HEK293 (cell line): ENCODE measurements at regions not wholly inside any gene's neighbourhood (a gene's known extent, or its start where the extent isn't known, plus 50 kb on each side); places are given as distances from the start of the nearest gene placed in this dataset.

ENCODE experiments used
- CTCF ChIA-PET: fragments of 350-600 bp; formaldehyde crosslinking; extraction: SDS; loops from one replicate; lab custom pipeline; 2021; ENCODE audit warnings: antibody characterized with exemption; lab: Yijun Ruan, JAX
- POLR2A ChIA-PET: fragments of 300-600 bp; formaldehyde crosslinking; extraction: SDS; loops from one replicate; lab custom pipeline; 2020; ENCODE audit warnings: antibody characterized with exemption, inconsistent platforms; lab: Yijun Ruan, JAX
- H3K27ac ChIP-seq: fragments of 200-500 bp; sonication (Bioruptor generic); 2 replicates; pipeline ENCODE4 v1.5.1; 2014; ENCODE audit warnings: low read depth, low read length, control low read depth, inconsistent platforms; ENCODE audit errors: extremely low read depth
- H3K36me3 ChIP-seq, 2 experiments: fragments of 200-500 bp in 1 of 2; sonication (Bioruptor generic) in 1 of 2; 1 replicate in 1 of 2; 2 replicates in 1 of 2; pipeline ENCODE4 v1.5.1; 2014 to 2017; ENCODE audit warnings: inconsistent platforms in 2 of 2, low read length in 2 of 2; ENCODE audit not compliant: control insufficient read depth in 2 of 2, insufficient read depth in 1 of 2
- H3K4me1 ChIP-seq: fragments of 200-500 bp; sonication (Bioruptor generic); 2 replicates; pipeline ENCODE4 v1.5.1; 2014; ENCODE audit warnings: mild to moderate bottlenecking, low read length, inconsistent platforms; ENCODE audit not compliant: control insufficient read depth, insufficient read depth
- H3K4me3 ChIP-seq: 2 replicates; pipeline ENCODE4 v1.5.1; 2011; ENCODE audit warnings: low read depth, mild to moderate bottlenecking, control low read depth, low read length, moderate library complexity
- H3K9me3 ChIP-seq: fragments of 200-500 bp; sonication (Bioruptor generic); 2 replicates; pipeline ENCODE4 v1.5.1; 2014; ENCODE audit warnings: low read depth, low read length, inconsistent platforms; ENCODE audit not compliant: control insufficient read depth, insufficient read depth
- GLI2 ChIP-seq: fragments of 450-650 bp; formaldehyde crosslinking; IDR thresholded peaks from 2 replicates; pipeline ENCODE4; 2017; ENCODE audit warnings: missing biosample characterization, missing genetic modification characterization, low read depth, borderline replicate concordance
- GLIS1 ChIP-seq: fragments of 450-650 bp; formaldehyde crosslinking; IDR thresholded peaks from 2 replicates; pipeline ENCODE4 v1.5.1; 2016; ENCODE audit warnings: missing biosample characterization, missing genetic modification characterization
- KLF8 ChIP-seq: fragments of 450-650 bp; formaldehyde crosslinking; IDR thresholded peaks from 2 replicates; pipeline ENCODE4 v1.5.1; 2016; ENCODE audit warnings: missing biosample characterization, missing genetic modification characterization
- MEIS1 ChIP-seq: sonication (generic); formaldehyde crosslinking; IDR thresholded peaks from 2 replicates; pipeline ENCODE4 v1.8.1; 2022; ENCODE audit warnings: missing genetic modification reagents, mild to moderate bottlenecking, borderline replicate concordance
- PRDM6 ChIP-seq: fragments of 450-650 bp; formaldehyde crosslinking; IDR thresholded peaks from 2 replicates; pipeline ENCODE4 v1.5.1; 2017; ENCODE audit warnings: missing biosample characterization, missing genetic modification characterization
- WT1 ChIP-seq: fragments of 450-650 bp; formaldehyde crosslinking; IDR thresholded peaks from 2 replicates; pipeline ENCODE4 v1.5.1; 2016; ENCODE audit warnings: missing biosample characterization, missing genetic modification characterization
- ZBTB10 ChIP-seq: fragments of 450-650 bp; formaldehyde crosslinking; IDR thresholded peaks from 2 replicates; pipeline ENCODE4 v1.5.1; 2016; ENCODE audit warnings: missing biosample characterization, missing genetic modification characterization
- ZBTB6 ChIP-seq: fragments of 450-650 bp; formaldehyde crosslinking; IDR thresholded peaks from 2 replicates; pipeline ENCODE4 v1.5.1; 2017; ENCODE audit warnings: missing biosample characterization, missing genetic modification characterization
- ZFHX2 ChIP-seq: fragments of 450-650 bp; formaldehyde crosslinking; conservative IDR thresholded peaks from 2 replicates; pipeline ENCODE4 v1.5.1; 2016; ENCODE audit warnings: missing biosample characterization, missing genetic modification characterization
- ZIC2 ChIP-seq: fragments of 450-650 bp; formaldehyde crosslinking; IDR thresholded peaks from 2 replicates; pipeline ENCODE4 v1.5.1; 2016; ENCODE audit warnings: missing biosample characterization, missing genetic modification characterization
- ZNF114 ChIP-seq: fragments of 450-650 bp; formaldehyde crosslinking; IDR thresholded peaks from 2 replicates; pipeline ENCODE4 v1.5.0; 2017; ENCODE audit warnings: missing biosample characterization, missing genetic modification characterization
- ZNF146 ChIP-seq: fragments of 450-650 bp; formaldehyde crosslinking; IDR thresholded peaks from 2 replicates; pipeline ENCODE4 v1.5.1; 2016; ENCODE audit warnings: missing biosample characterization, missing genetic modification characterization
- ZNF169 ChIP-seq: fragments of 450-650 bp; formaldehyde crosslinking; IDR thresholded peaks from 2 replicates; pipeline ENCODE4 v1.5.1; 2016; ENCODE audit warnings: missing biosample characterization, missing genetic modification characterization
- ZNF202 ChIP-seq: fragments of 450-650 bp; formaldehyde crosslinking; IDR thresholded peaks from 2 replicates; pipeline ENCODE4 v1.5.1; 2016; ENCODE audit warnings: missing biosample characterization, missing genetic modification characterization, borderline replicate concordance
- ZNF24 ChIP-seq: fragments of 450-650 bp; formaldehyde crosslinking; IDR thresholded peaks from 2 replicates; pipeline ENCODE4 v1.5.1; 2016; ENCODE audit warnings: missing biosample characterization, missing genetic modification characterization
- ZNF274 ChIP-seq, 2 experiments: fragments of 200-500 bp in 1 of 2; fragments of 450-650 bp in 1 of 2; sonication (Bioruptor generic) in 1 of 2; formaldehyde crosslinking in 1 of 2; IDR thresholded peaks; 2 replicates each; pipeline versions ENCODE4 v1.5.1 to v1.6.1; 2014 to 2016; ENCODE audit warnings: borderline replicate concordance in 1 of 2, inconsistent platforms in 1 of 2, low read length in 1 of 2, missing biosample characterization in 1 of 2, missing genetic modification characterization in 1 of 2
- ZNF48 ChIP-seq: fragments of 450-650 bp; formaldehyde crosslinking; IDR thresholded peaks from 2 replicates; pipeline ENCODE4 v1.5.1; 2016; ENCODE audit warnings: missing biosample characterization, missing genetic modification characterization
- ZNF560 ChIP-seq: fragments of 450-650 bp; formaldehyde crosslinking; IDR thresholded peaks from 2 replicates; pipeline ENCODE4 v1.5.1; 2017; ENCODE audit warnings: missing biosample characterization, missing genetic modification characterization, borderline replicate concordance
- ZNF561 ChIP-seq: fragments of 450-650 bp; IDR thresholded peaks from 2 replicates; pipeline ENCODE4 v1.5.1; 2018; ENCODE audit warnings: missing biosample characterization, missing genetic modification characterization, borderline replicate concordance
- ZNF654 ChIP-seq: fragments of 450-650 bp; formaldehyde crosslinking; IDR thresholded peaks from 2 replicates; pipeline ENCODE4 v1.5.1; 2016; ENCODE audit warnings: low read depth, missing biosample characterization, missing genetic modification characterization
- ZNF777 ChIP-seq: fragments of 450-650 bp; formaldehyde crosslinking; IDR thresholded peaks from 2 replicates; pipeline ENCODE4 v1.5.1; 2017; ENCODE audit warnings: missing biosample characterization, missing genetic modification characterization, borderline replicate concordance
- ZNF792 ChIP-seq: fragments of 450-650 bp; formaldehyde crosslinking; IDR thresholded peaks from 2 replicates; pipeline ENCODE4 v1.5.1; 2016; ENCODE audit warnings: missing biosample characterization, missing genetic modification characterization
- ZXDB ChIP-seq: fragments of 450-650 bp; formaldehyde crosslinking; IDR thresholded peaks from 2 replicates; pipeline ENCODE4 v1.5.1; 2016; ENCODE audit warnings: missing biosample characterization, missing genetic modification characterization
- TF ChIP-seq, protein P1 (sequence below): fragments of 450-650 bp; formaldehyde crosslinking; IDR thresholded peaks from 2 replicates; pipeline ENCODE4 v1.5.1; 2017; ENCODE audit warnings: missing biosample characterization, missing genetic modification characterization
- TF ChIP-seq, protein P2 (sequence below): fragments of 450-650 bp; formaldehyde crosslinking; IDR thresholded peaks from 2 replicates; pipeline ENCODE4 v1.5.1; 2016; ENCODE audit warnings: missing biosample characterization, missing genetic modification characterization
- TF ChIP-seq, protein P3 (sequence below): fragments of 450-650 bp; formaldehyde crosslinking; IDR thresholded peaks from 2 replicates; pipeline ENCODE4 v1.5.1; 2016; ENCODE audit warnings: missing biosample characterization, missing genetic modification characterization

DNA sequence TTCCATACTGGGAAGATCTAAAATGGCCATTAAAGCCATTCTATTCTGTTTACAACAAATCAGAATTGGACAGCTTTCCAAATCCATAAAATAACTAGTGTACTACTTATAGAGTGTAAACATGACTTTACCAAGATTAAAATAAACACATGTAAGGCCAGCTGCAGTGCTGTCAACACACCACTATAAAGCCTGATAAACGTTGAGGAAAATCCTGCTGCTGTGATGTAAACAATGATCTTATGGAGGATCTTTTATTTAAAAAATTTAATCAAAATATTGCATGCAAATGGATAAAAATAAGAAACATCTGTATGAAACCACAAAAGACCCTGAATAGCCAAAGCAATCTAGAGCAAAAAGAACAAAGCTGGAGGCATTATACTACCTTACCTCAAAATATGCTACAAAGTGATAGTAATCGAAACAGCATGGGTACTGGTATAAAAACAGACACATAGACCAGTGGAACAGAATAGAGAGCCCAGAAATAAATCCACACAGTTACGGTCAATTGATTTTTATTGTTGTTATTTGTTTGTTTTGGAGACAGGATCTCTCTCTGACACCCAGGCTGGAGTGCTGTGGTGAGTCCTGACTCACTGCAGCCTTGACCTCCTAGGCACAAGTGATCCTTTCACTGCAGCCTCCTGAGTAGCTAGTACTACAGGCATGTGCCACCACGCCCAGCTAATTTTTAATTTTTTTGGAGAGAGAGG, 428.8 kb upstream of the C2CD4B start (continued):
- TF ChIP-seq ZNF654 (no peak), MEIS1 (CRISPR knock-in tag) (no peak), WT1 (peak; percentile 46; the same call in 1 of the 2 replicates), ZNF561 (peak; percentile 93), GLIS1 (tag by site-specific recombination) (peak; percentile 77), ZNF274 (IDR thresholded peaks at IDR 0.05; ENCODE audit: low read length) (no peak), ZNF274 (tag by site-specific recombination; IDR thresholded peaks at IDR 0.05; ENCODE audit: borderline replicate concordance) (no peak), ZNF114 (tag by site-specific recombination) (no peak), PRDM6 (tag by site-specific recombination) (0 out of 2 replicates have a peak, but pooled peaks have one; percentile 33), ZBTB10 (no peak), ZIC2 (0 out of 2 replicates have a peak, but pooled peaks have one; percentile 16), ZFHX2 (tag by site-specific recombination) (no peak), ZNF777 (tag by site-specific recombination) (no peak), ZXDB (tag by site-specific recombination) (peak; percentile 50; the same call in 1 of the 2 replicates), GLI2 (tag by site-specific recombination) (no peak), ZNF560 (tag by site-specific recombination) (no peak), ZNF24 (tag by site-specific recombination) (peak; percentile 68; the same call in 1 of the 2 replicates)
- TF ChIP-seq, protein P1, sequence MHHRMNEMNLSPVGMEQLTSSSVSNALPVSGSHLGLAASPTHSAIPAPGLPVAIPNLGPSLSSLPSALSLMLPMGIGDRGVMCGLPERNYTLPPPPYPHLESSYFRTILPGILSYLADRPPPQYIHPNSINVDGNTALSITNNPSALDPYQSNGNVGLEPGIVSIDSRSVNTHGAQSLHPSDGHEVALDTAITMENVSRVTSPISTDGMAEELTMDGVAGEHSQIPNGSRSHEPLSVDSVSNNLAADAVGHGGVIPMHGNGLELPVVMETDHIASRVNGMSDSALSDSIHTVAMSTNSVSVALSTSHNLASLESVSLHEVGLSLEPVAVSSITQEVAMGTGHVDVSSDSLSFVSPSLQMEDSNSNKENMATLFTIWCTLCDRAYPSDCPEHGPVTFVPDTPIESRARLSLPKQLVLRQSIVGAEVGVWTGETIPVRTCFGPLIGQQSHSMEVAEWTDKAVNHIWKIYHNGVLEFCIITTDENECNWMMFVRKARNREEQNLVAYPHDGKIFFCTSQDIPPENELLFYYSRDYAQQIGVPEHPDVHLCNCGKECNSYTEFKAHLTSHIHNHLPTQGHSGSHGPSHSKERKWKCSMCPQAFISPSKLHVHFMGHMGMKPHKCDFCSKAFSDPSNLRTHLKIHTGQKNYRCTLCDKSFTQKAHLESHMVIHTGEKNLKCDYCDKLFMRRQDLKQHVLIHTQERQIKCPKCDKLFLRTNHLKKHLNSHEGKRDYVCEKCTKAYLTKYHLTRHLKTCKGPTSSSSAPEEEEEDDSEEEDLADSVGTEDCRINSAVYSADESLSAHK (tag by site-specific recombination) = peak; percentile 63; the same call in 1 of the 2 replicates
- TF ChIP-seq, protein P2, sequence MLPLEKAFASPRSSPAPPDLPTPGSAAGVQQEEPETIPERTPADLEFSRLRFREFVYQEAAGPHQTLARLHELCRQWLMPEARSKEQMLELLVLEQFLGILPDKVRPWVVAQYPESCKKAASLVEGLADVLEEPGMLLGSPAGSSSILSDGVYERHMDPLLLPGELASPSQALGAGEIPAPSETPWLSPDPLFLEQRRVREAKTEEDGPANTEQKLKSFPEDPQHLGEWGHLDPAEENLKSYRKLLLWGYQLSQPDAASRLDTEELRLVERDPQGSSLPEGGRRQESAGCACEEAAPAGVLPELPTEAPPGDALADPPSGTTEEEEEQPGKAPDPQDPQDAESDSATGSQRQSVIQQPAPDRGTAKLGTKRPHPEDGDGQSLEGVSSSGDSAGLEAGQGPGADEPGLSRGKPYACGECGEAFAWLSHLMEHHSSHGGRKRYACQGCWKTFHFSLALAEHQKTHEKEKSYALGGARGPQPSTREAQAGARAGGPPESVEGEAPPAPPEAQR = no peak

DNA sequence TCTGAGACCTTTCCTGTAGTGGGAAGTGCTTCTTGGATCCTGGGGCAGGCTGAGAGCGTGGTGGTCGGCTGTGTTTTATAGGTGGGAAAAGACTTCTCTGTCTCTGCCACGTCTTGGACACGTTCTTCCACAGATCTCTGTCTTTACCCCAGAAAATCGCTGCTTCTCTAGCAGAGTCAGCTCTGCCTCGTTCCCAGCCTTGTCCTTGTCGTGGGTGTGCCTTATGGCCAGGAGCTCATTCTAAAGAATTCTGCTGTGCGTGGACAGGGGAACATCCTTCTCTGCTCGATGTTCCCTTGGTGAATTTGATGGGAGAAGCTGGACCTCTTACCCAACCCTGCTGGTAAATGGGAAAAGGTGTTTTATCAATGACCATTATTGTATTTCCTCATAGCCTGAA, 433.1 kb upstream of the C2CD4B start:
- H3K36me3 ChIP-seq = no peaks in the 10 kb centered on the region
- H3K4me1 ChIP-seq = peaks cover 3% of the 10 kb centered on the region
- POLR2A ChIA-PET = no interaction called here
- no peak overlapping the region for H3K4me3 ChIP-seq
- H3K27ac ChIP-seq = no peak overlapping the region
- CTCF ChIA-PET = no interaction called here
- no peaks in the 10 kb centered on the region for H3K9me3 ChIP-seq
- no peak for TF ChIP-seq ZNF48 (tag by site-specific recombination)
- TF ChIP-seq ZNF202 (tag by site-specific recombination) = no peak
- no peak for TF ChIP-seq ZBTB6 (tag by site-specific recombination)
- TF ChIP-seq ZNF274 (IDR thresholded peaks at IDR 0.05; ENCODE audit: low read length) = no peak
- TF ChIP-seq ZNF274 (tag by site-specific recombination; IDR thresholded peaks at IDR 0.05; ENCODE audit: borderline replicate concordance) = no peak
- TF ChIP-seq ZNF169 (tag by site-specific recombination) = no peak
- no peak for TF ChIP-seq KLF8 (tag by site-specific recombination)
- no peak for TF ChIP-seq ZNF146 (tag by site-specific recombination)
- no peak for TF ChIP-seq ZNF792 (tag by site-specific recombination)
- TF ChIP-seq, protein P3, sequence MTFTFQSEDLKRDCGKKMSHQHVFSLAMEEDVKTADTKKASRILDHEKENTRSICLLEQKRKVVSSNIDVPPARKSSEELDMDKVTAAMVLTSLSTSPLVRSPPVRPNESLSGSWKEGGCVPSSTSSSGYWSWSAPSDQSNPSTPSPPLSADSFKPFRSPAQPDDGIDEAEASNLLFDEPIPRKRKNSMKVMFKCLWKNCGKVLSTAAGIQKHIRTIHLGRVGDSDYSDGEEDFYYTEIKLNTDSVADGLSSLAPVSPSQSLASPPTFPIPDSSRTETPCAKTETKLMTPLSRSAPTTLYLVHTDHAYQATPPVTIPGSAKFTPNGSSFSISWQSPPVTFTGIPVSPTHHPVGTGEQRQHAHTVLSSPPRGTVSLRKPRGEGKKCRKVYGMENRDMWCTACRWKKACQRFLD (tag by site-specific recombination) = no peak
- TF ChIP-seq ZNF654 = no peak
